Thyroid gland (tissue), 4 donors: ENCODE measurements at regions not wholly inside any gene's neighbourhood (a gene's known extent, or its start where the extent isn't known, plus 50 kb on each side); places are given as distances from the start of the nearest gene placed in this dataset.

Experiments
- CTCF ChIP-seq, 6 experiments: fragments of 200-600 bp in 3 of 6; fragments of 450-650 bp in 3 of 6; sonication (generic) in 3 of 6; IDR thresholded peaks; one replicate each; pipeline ENCODE4 v1.5.1; 2016 to 2019; ENCODE audit warnings: antibody characterized with exemption in 6 of 6, mild to moderate bottlenecking in 2 of 6, inconsistent platforms in 1 of 6, moderate library complexity in 1 of 6
- POLR2A ChIP-seq, 2 donors: fragments of 450-650 bp; IDR thresholded peaks; one replicate each; pipeline ENCODE4 v1.6.1; 2017; ENCODE audit warnings: antibody characterized with exemption in 2 of 2, mild to moderate bottlenecking in 2 of 2, moderate library complexity in 1 of 2

GRCh38 chr10:90424730-90425129 is 433.1 kb downstream of the HTR7 start:
- no peak for TF ChIP-seq POLR2A (IDR thresholded peaks at IDR 0.05)
- TF ChIP-seq CTCF (IDR thresholded peaks at IDR 0.05) = no peak
